ENCODE measurements at regions not wholly inside any gene's neighbourhood (a gene's known extent, or its start where the extent isn't known, plus 50 kb on each side); places are given as distances from the start of the nearest gene placed in this dataset.
"Not testable (repeated sequence)": the region's sequence is repeated elsewhere in the genome, so short reads cannot be mapped to it uniquely, and the experiment has no call there.

GRCh38 chr7:29649028-29649716 lies 85.5 kb downstream of the PRR15 start:
- H3K27me3 ChIP-seq (ENCODE audit: control insufficient read depth in 5 of 5, insufficient read depth in 4 of 5, low read length in 5 of 5), result no peaks in the 10 kb centered on the region
- H3K4me1 ChIP-seq (ENCODE audit: control insufficient read depth in 5 of 5, insufficient read depth in 5 of 5, low read length in 5 of 5), result no peaks in the 10 kb centered on the region
- no peaks in the 10 kb centered on the region for H3K9me3 ChIP-seq (ENCODE audit: control insufficient read depth in 5 of 5, low read length in 5 of 5)
- no peak overlapping the region for H3K9ac ChIP-seq (ENCODE audit: low read length in 5 of 5)
- peaks cover 0 to 8% (median 4%) of the 10 kb centered on the region in 5 donors for H3K36me3 ChIP-seq (ENCODE audit: control insufficient read depth in 5 of 5, insufficient read depth in 5 of 5, low read length in 5 of 5)
- no peak overlapping the region for H3K27ac ChIP-seq (ENCODE audit: low read depth, low read length)
- no peak overlapping the region for H3K4me3 ChIP-seq (ENCODE audit: low read depth in 1 of 5, low read length in 5 of 5)

GRCh38 chr7:29649876-29650275 lies 86.2 kb downstream of the PRR15 start:
- no peaks in the 10 kb centered on the region for H3K27me3 ChIP-seq (ENCODE audit: control insufficient read depth in 5 of 5, insufficient read depth in 4 of 5, low read length in 5 of 5)
- no peak overlapping the region for H3K27ac ChIP-seq (ENCODE audit: low read depth, low read length)
- H3K4me1 ChIP-seq (ENCODE audit: control insufficient read depth in 5 of 5, insufficient read depth in 5 of 5, low read length in 5 of 5), result no peaks in the 10 kb centered on the region
- no peaks in the 10 kb centered on the region for H3K9me3 ChIP-seq (ENCODE audit: control insufficient read depth in 5 of 5, low read length in 5 of 5)
- H3K4me3 ChIP-seq (ENCODE audit: low read depth in 1 of 5, low read length in 5 of 5), result no peak overlapping the region
- no peak overlapping the region for H3K9ac ChIP-seq (ENCODE audit: low read length in 5 of 5)
- H3K36me3 ChIP-seq (ENCODE audit: control insufficient read depth in 5 of 5, insufficient read depth in 5 of 5, low read length in 5 of 5), result peaks cover 0 to 8% (median 4%) of the 10 kb centered on the region in 5 donors

GRCh38 chr7:29651477-29651876 lies 87.8 kb downstream of the PRR15 start:
- Histone ChIP-seq H3K9ac (ENCODE audit: low read length in 5 of 5) (no peak overlapping the region), H3K4me1 (ENCODE audit: control insufficient read depth in 5 of 5, insufficient read depth in 5 of 5, low read length in 5 of 5) (no peaks in the 10 kb centered on the region), H3K36me3 (ENCODE audit: control insufficient read depth in 5 of 5, insufficient read depth in 5 of 5, low read length in 5 of 5) (peaks cover 0 to 8% (median 4%) of the 10 kb centered on the region in 5 donors), H3K27me3 (ENCODE audit: control insufficient read depth in 5 of 5, insufficient read depth in 4 of 5, low read length in 5 of 5) (no peaks in the 10 kb centered on the region), H3K27ac (ENCODE audit: low read depth, low read length) (no peak overlapping the region), H3K4me3 (ENCODE audit: low read depth in 1 of 5, low read length in 5 of 5) (no peak overlapping the region), H3K9me3 (ENCODE audit: control insufficient read depth in 5 of 5, low read length in 5 of 5) (no peaks in the 10 kb centered on the region)

GRCh38 chr7:29652556-29652955 lies 88.9 kb downstream of the PRR15 start:
- Histone ChIP-seq H3K27ac (ENCODE audit: low read depth, low read length) (no peak overlapping the region), H3K9me3 (ENCODE audit: control insufficient read depth in 5 of 5, low read length in 5 of 5) (no peaks in the 10 kb centered on the region), H3K4me1 (ENCODE audit: control insufficient read depth in 5 of 5, insufficient read depth in 5 of 5, low read length in 5 of 5) (no peaks in the 10 kb centered on the region), H3K4me3 (ENCODE audit: low read depth in 1 of 5, low read length in 5 of 5) (no peak overlapping the region), H3K27me3 (ENCODE audit: control insufficient read depth in 5 of 5, insufficient read depth in 4 of 5, low read length in 5 of 5) (no peaks in the 10 kb centered on the region), H3K9ac (ENCODE audit: low read length in 5 of 5) (no peak overlapping the region), H3K36me3 (ENCODE audit: control insufficient read depth in 5 of 5, insufficient read depth in 5 of 5, low read length in 5 of 5) (peaks cover 0 to 8% (median 4%) of the 10 kb centered on the region in 5 donors)

GRCh38 chr7:29654340-29654739 lies 90.7 kb downstream of the PRR15 start:
- not testable (repeated sequence) for H3K36me3 ChIP-seq (ENCODE audit: control insufficient read depth in 5 of 5, insufficient read depth in 5 of 5, low read length in 5 of 5); H3K9ac ChIP-seq (ENCODE audit: low read length in 5 of 5); H3K27me3 ChIP-seq (ENCODE audit: control insufficient read depth in 5 of 5, insufficient read depth in 4 of 5, low read length in 5 of 5); H3K9me3 ChIP-seq (ENCODE audit: control insufficient read depth in 5 of 5, low read length in 5 of 5); H3K4me3 ChIP-seq (ENCODE audit: low read depth in 1 of 5, low read length in 5 of 5); H3K4me1 ChIP-seq (ENCODE audit: control insufficient read depth in 5 of 5, insufficient read depth in 5 of 5, low read length in 5 of 5); H3K27ac ChIP-seq (ENCODE audit: low read depth, low read length)

GRCh38 chr7:29657288-29657687 lies 93.7 kb downstream of the PRR15 start:
- H3K27me3 ChIP-seq (ENCODE audit: control insufficient read depth in 5 of 5, insufficient read depth in 4 of 5, low read length in 5 of 5), result no peaks in the 10 kb centered on the region
- H3K4me1 ChIP-seq (ENCODE audit: control insufficient read depth in 5 of 5, insufficient read depth in 5 of 5, low read length in 5 of 5), result no peaks in the 10 kb centered on the region
- no peak overlapping the region for H3K27ac ChIP-seq (ENCODE audit: low read depth, low read length)
- no peak overlapping the region for H3K9ac ChIP-seq (ENCODE audit: low read length in 5 of 5)
- no peaks in the 10 kb centered on the region for H3K36me3 ChIP-seq (ENCODE audit: control insufficient read depth in 5 of 5, insufficient read depth in 5 of 5, low read length in 5 of 5)
- no peaks in the 10 kb centered on the region for H3K9me3 ChIP-seq (ENCODE audit: control insufficient read depth in 5 of 5, low read length in 5 of 5)
- no peak overlapping the region for H3K4me3 ChIP-seq (ENCODE audit: low read depth in 1 of 5, low read length in 5 of 5)

GRCh38 chr7:29657856-29658255 lies 94.2 kb downstream of the PRR15 start:
- no peak overlapping the region for H3K27ac ChIP-seq (ENCODE audit: low read depth, low read length)
- H3K9me3 ChIP-seq (ENCODE audit: control insufficient read depth in 5 of 5, low read length in 5 of 5), result no peaks in the 10 kb centered on the region
- H3K4me1 ChIP-seq (ENCODE audit: control insufficient read depth in 5 of 5, insufficient read depth in 5 of 5, low read length in 5 of 5), result no peaks in the 10 kb centered on the region
- H3K4me3 ChIP-seq (ENCODE audit: low read depth in 1 of 5, low read length in 5 of 5), result no peak overlapping the region
- no peak overlapping the region for H3K9ac ChIP-seq (ENCODE audit: low read length in 5 of 5)
- H3K27me3 ChIP-seq (ENCODE audit: control insufficient read depth in 5 of 5, insufficient read depth in 4 of 5, low read length in 5 of 5), result no peaks in the 10 kb centered on the region
- no peaks in the 10 kb centered on the region for H3K36me3 ChIP-seq (ENCODE audit: control insufficient read depth in 5 of 5, insufficient read depth in 5 of 5, low read length in 5 of 5)

- H3K36me3 ChIP-seq (ENCODE audit: control insufficient read depth in 5 of 5, insufficient read depth in 5 of 5, low read length in 5 of 5); H3K9ac ChIP-seq (ENCODE audit: low read length in 5 of 5); H3K27ac ChIP-seq (ENCODE audit: low read depth, low read length); H3K4me1 ChIP-seq (ENCODE audit: control insufficient read depth in 5 of 5, insufficient read depth in 5 of 5, low read length in 5 of 5); H3K27me3 ChIP-seq (ENCODE audit: control insufficient read depth in 5 of 5, insufficient read depth in 4 of 5, low read length in 5 of 5); H3K4me3 ChIP-seq (ENCODE audit: low read depth in 1 of 5, low read length in 5 of 5); H3K9me3 ChIP-seq (ENCODE audit: control insufficient read depth in 5 of 5, low read length in 5 of 5): not testable (repeated sequence)
These were observed 95.6 kb downstream of the PRR15 start for GRCh38 chr7:29659213-29659612.

GRCh38 chr7:29662899-29663298 lies 99.3 kb downstream of the PRR15 start:
- H3K9ac ChIP-seq (ENCODE audit: low read length in 5 of 5); H3K27ac ChIP-seq (ENCODE audit: low read depth, low read length); H3K4me1 ChIP-seq (ENCODE audit: control insufficient read depth in 5 of 5, insufficient read depth in 5 of 5, low read length in 5 of 5); H3K36me3 ChIP-seq (ENCODE audit: control insufficient read depth in 5 of 5, insufficient read depth in 5 of 5, low read length in 5 of 5); H3K9me3 ChIP-seq (ENCODE audit: control insufficient read depth in 5 of 5, low read length in 5 of 5); H3K4me3 ChIP-seq (ENCODE audit: low read depth in 1 of 5, low read length in 5 of 5); H3K27me3 ChIP-seq (ENCODE audit: control insufficient read depth in 5 of 5, insufficient read depth in 4 of 5, low read length in 5 of 5): not testable (repeated sequence)

- not testable (repeated sequence) for H3K9me3 ChIP-seq (ENCODE audit: control insufficient read depth in 5 of 5, low read length in 5 of 5); H3K27ac ChIP-seq (ENCODE audit: low read depth, low read length); H3K9ac ChIP-seq (ENCODE audit: low read length in 5 of 5); H3K4me3 ChIP-seq (ENCODE audit: low read depth in 1 of 5, low read length in 5 of 5); H3K36me3 ChIP-seq (ENCODE audit: control insufficient read depth in 5 of 5, insufficient read depth in 5 of 5, low read length in 5 of 5); H3K4me1 ChIP-seq (ENCODE audit: control insufficient read depth in 5 of 5, insufficient read depth in 5 of 5, low read length in 5 of 5); H3K27me3 ChIP-seq (ENCODE audit: control insufficient read depth in 5 of 5, insufficient read depth in 4 of 5, low read length in 5 of 5)
These were observed 101.4 kb downstream of the PRR15 start for GRCh38 chr7:29664999-29665398.
